Psoas muscle (tissue), 7 donors: ENCODE measurements at regions not wholly inside any gene's neighbourhood (a gene's known extent, or its start where the extent isn't known, plus 50 kb on each side); places are given as distances from the start of the nearest gene placed in this dataset.

ENCODE experiments used
- ATAC-seq, 4 donors: fragments of 200-7000 bp; cut with Tn5 transposase; one replicate each; pipeline ENCODE4 v1.9.1; 2020; ENCODE audit warnings: moderate library complexity in 3 of 4, mild to moderate bottlenecking in 2 of 4
- DNase-seq, 2 donors: peaks; one replicate each; pipeline ENCODE4 v3.0.0-alpha.2; 2020
- H3K27ac ChIP-seq: fragments of 200-600 bp; one replicate; pipeline ENCODE4 v1.8.0; 2022
- H3K27me3 ChIP-seq, 3 donors: fragments of 200-600 bp in 1 of 3; one replicate each; pipeline versions ENCODE4 v1.6.1 to v1.8.0; 2013 to 2022; ENCODE audit warnings: low read length in 2 of 3, mild to moderate bottlenecking in 2 of 3, moderate library complexity in 1 of 3; ENCODE audit not compliant: insufficient read depth in 3 of 3
- H3K36me3 ChIP-seq, 2 donors: fragments of 200-600 bp in 1 of 2; one replicate each; pipeline versions ENCODE4 v1.6.1 to v1.8.0; 2013 to 2022; ENCODE audit warnings: low read depth in 1 of 2, mild to moderate bottlenecking in 1 of 2, moderate library complexity in 1 of 2; ENCODE audit not compliant: insufficient read depth in 1 of 2
- H3K4me1 ChIP-seq: fragments of 200-600 bp; one replicate; pipeline ENCODE4 v1.8.0; 2022
- H3K4me3 ChIP-seq: fragments of 200-600 bp; one replicate; pipeline ENCODE4 v1.8.0; 2022; ENCODE audit warnings: mild to moderate bottlenecking
- H3K9me3 ChIP-seq: fragments of 200-600 bp; one replicate; pipeline ENCODE4 v1.8.0; 2022
- WGBS, 3 donors: extraction: QIAGEN DNeasy Blood & Tissue Kit; methylation state at CpG; one replicate each; pipeline versions ENCODE4 v1.1.6 to v1.1.7; 2013; 5-methylcytosine and 5-hydroxymethylcytosine counted together
- intact Hi-C, 2 donors: fragments of 100-400 bp; cut with DNase I; formaldehyde crosslinking; loops; one replicate each; pipeline versions ENCODE4 v1.11.0 to v1.14.2; 2022
- TF ChIP-seq, protein P1 (sequence below): fragments of 200-600 bp; IDR thresholded peaks from one replicate; pipeline ENCODE4 v1.8.0; 2022; ENCODE audit warnings: antibody characterized with exemption
- donor health status: healthy with polysubstance abuse.
- donor health status: DM: no; HTN: no; CAD: no; lungs with moderate emphysema.
- donor health status: Bipolar disorder and iron deficiency.
- donor health status: healthy.
- donor health status: DM: yes; HTN: yes; CAD: no.
- donor health status: DM: no; HTN: no; CAD: no.
- donor health status: DM: yes; HTN: yes; CAD: no.

- Histone ChIP-seq H3K36me3 (no peaks in the 10 kb centered on the region), H3K27ac (no peak overlapping the region), H3K27me3 (no peaks in the 10 kb centered on the region), H3K9me3 (no peaks in the 10 kb centered on the region), H3K4me1 (no peaks in the 10 kb centered on the region), H3K4me3 (no peak overlapping the region)
- WGBS, 3 donors, result 91 to 92% (median 92%) methylated on average over 7 of the region's 7 CpGs
- TF ChIP-seq, protein P1, sequence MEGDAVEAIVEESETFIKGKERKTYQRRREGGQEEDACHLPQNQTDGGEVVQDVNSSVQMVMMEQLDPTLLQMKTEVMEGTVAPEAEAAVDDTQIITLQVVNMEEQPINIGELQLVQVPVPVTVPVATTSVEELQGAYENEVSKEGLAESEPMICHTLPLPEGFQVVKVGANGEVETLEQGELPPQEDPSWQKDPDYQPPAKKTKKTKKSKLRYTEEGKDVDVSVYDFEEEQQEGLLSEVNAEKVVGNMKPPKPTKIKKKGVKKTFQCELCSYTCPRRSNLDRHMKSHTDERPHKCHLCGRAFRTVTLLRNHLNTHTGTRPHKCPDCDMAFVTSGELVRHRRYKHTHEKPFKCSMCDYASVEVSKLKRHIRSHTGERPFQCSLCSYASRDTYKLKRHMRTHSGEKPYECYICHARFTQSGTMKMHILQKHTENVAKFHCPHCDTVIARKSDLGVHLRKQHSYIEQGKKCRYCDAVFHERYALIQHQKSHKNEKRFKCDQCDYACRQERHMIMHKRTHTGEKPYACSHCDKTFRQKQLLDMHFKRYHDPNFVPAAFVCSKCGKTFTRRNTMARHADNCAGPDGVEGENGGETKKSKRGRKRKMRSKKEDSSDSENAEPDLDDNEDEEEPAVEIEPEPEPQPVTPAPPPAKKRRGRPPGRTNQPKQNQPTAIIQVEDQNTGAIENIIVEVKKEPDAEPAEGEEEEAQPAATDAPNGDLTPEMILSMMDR, result no peak
- no peak for DNase-seq
- ATAC-seq, result no peak
- intact Hi-C loops, result no loop called here
Measured at GRCh38 chr2:194253528-194254259, 1403.3 kb upstream of the SLC39A10 start.

DNA sequence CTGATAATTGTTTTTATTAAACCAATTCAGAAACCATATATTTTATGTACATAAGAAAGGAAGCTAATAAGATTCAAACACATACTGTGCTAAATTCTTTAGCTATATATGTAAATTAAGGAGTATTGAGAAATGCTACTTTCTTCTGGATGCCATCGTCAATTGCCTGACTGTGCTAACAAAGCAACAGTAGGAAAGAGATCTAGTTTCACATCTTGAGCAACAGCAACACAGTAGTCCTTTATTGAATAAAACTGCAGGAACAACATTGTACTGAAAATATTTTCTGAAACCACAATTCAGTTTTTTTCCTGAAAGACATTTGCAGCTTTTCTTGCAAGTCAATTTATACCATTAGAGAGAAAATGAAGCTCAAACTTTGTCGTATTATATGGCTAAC lies 1404.9 kb upstream of the SLC39A10 start:
- no peak overlapping the region for H3K4me3 ChIP-seq
- WGBS, 3 donors, result 68 to 77% (median 73%) methylated on average over 2 of the region's 2 CpGs
- ATAC-seq, result no peak

DNA sequence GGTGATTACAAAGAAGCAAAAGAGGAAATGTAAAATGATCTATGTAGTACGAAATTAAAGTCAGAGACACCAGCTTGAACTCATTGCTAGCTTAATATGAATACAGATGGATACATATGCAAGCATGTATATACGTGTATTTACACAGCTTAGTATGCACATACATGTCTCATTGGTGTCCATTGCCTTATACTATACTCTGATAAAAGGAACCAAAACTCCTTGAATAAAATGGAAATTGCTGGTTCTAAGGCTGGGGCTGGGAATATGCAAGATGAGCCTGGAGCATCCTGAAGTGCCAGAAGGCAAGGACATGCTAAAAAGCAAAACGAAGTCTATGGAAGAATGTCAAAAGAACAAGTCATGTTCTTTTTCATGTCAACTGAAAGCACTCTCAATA lies 1424.4 kb upstream of the SLC39A10 start:
- H3K27me3 ChIP-seq, result no peaks in the 10 kb centered on the region
- no peak overlapping the region for H3K4me3 ChIP-seq
- no peaks in the 10 kb centered on the region for H3K9me3 ChIP-seq
- H3K27ac ChIP-seq, result no peak overlapping the region
- TF ChIP-seq, protein P1, result no peak
- ATAC-seq (no peak), DNase-seq (no peak)
- intact Hi-C loops, result no loop called here
- H3K36me3 ChIP-seq, result no peaks in the 10 kb centered on the region
- H3K4me1 ChIP-seq, result no peaks in the 10 kb centered on the region
- 49 to 62% (median 51%) methylated on average over 3 of the region's 3 CpGs for WGBS, 3 donors

More for the DNA sequence above, 1404.9 kb upstream of the SLC39A10 start:
- no peaks in the 10 kb centered on the region for H3K4me1 ChIP-seq
- no peaks in the 10 kb centered on the region for H3K36me3 ChIP-seq
- H3K27me3 ChIP-seq, result no peaks in the 10 kb centered on the region
- DNase-seq, result no peak
- no peak overlapping the region for H3K27ac ChIP-seq
- TF ChIP-seq, protein P1, result no peak
- intact Hi-C loops, result no loop called here
- no peaks in the 10 kb centered on the region for H3K9me3 ChIP-seq

- TF ChIP-seq, protein P1, result no peak
- H3K4me3 ChIP-seq, result no peak overlapping the region
- no peaks in the 10 kb centered on the region for H3K36me3 ChIP-seq
- intact Hi-C loops, result no loop called here
- no peaks in the 10 kb centered on the region for H3K9me3 ChIP-seq
- H3K27ac ChIP-seq, result no peak overlapping the region
- no peak for DNase-seq
- H3K4me1 ChIP-seq, result no peaks in the 10 kb centered on the region
- WGBS, 3 donors, result 18 to 48% (median 36%) methylated on average over 1 of the region's 1 CpG
- no peaks in the 10 kb centered on the region for H3K27me3 ChIP-seq
- no peak for ATAC-seq
Measured at GRCh38 chr2:194223218-194223617, 1433.8 kb upstream of the SLC39A10 start.

GRCh38 chr2:194214192-194214591 lies 1442.8 kb upstream of the SLC39A10 start:
- Histone ChIP-seq H3K4me3 (no peak overlapping the region), H3K27ac (no peak overlapping the region), H3K36me3 (no peaks in the 10 kb centered on the region), H3K27me3 (no peaks in the 10 kb centered on the region), H3K9me3 (no peaks in the 10 kb centered on the region), H3K4me1 (no peaks in the 10 kb centered on the region)
- DNase-seq, result no peak
- intact Hi-C loops, result no loop called here
- ATAC-seq, result no peak
- TF ChIP-seq, protein P1, result no peak
